Stimulated activated CD4-positive, alpha-beta T cell treated with anti-CD3 and anti-CD28 coated beads, Interleukin-1b, Interleukin-23, amount 100 ng/mL, for 4 hours (primary cell): ENCODE measurements at regions not wholly inside any gene's neighbourhood (a gene's known extent, or its start where the extent isn't known, plus 50 kb on each side); places are given as distances from the start of the nearest gene placed in this dataset.
"Not testable (repeated sequence)": the region's sequence is repeated elsewhere in the genome, so short reads cannot be mapped to it uniquely, and the experiment has no call there.

ENCODE experiments used
- DNase-seq, 2 donors: peaks; one replicate each; pipeline ENCODE4 v3.0.0-alpha.2; 2020; ENCODE audit warnings: low read depth in 2 of 2

GRCh38 chr2:4047961-4048891 is 344.9 kb downstream of the DCDC2C start:
- no peak for DNase-seq

DNA sequence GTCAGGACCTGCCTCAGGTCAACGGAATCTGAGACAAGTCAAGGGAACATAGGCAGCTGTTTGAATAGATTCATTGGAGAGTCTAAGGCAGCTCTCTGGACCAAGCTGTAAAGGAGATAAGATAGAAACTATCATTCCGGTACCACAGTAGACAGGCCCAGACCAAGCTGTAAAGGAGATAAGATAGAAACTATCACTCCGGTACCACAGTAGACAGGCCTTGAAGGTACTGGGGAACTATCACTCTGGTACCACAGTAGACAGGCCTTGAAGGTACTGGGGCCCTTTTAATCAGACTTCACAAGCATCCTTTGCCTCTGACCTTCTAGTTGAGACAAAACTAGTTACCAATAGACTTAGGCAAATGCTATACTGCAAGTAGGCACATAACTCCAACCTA is 346.1 kb downstream of the DCDC2C start:
- DNase-seq, result no peak

DNA sequence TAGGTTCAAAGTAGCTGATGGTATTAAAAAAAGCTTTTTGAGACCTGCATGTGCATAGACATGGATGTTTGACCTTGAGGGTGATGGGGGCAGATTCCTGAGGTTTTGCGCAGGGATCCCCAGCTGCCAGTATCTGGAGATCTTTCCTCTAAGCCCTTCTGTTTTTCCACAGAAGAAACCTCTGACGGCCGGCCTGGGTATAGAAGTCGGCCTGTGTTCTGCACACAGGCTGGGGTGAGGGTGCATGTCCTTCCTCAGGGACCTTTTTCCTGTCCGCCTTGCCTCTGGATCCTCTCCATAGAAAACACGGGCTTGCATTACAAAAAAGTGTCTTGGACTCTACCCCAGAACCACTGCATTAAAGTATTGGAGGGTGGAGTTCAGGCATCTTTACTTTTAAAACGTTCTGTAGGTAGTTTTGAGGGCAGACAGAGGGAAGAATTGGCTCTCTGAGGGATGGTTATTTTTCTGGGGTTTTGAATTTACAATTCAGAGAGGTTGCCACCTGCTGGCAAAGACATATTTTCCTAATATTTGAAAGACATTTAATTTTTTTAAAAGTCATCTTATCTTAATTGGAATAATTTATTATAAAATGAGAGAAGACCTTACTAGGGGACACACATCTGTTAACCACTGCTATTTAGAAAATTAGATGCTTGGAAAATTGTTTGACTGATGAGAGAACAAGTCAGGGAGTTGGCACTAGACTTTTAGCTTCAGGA is 350.6 kb downstream of the DCDC2C start:
- DNase-seq, result no peak

DNA sequence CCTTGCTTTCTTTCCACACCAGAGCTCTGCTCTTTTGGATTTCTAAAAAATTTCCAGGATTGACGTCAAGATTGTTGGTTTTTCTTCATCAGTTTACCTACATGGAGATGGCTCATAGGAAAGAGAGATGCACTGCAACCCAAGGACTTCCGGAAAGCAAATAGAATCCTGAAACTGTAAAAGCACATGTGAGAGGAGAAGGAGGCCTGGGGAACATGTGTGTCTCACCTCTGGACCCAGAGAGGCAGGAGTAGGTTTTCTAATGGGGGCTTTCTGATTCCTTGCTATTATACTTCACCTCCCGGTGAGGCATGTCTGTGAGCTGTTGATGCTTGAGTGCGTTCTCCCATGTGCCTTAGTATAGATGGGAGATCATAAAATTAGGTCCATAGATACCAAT is 362.8 kb downstream of the DCDC2C start:
- DNase-seq, result no peak

DNA sequence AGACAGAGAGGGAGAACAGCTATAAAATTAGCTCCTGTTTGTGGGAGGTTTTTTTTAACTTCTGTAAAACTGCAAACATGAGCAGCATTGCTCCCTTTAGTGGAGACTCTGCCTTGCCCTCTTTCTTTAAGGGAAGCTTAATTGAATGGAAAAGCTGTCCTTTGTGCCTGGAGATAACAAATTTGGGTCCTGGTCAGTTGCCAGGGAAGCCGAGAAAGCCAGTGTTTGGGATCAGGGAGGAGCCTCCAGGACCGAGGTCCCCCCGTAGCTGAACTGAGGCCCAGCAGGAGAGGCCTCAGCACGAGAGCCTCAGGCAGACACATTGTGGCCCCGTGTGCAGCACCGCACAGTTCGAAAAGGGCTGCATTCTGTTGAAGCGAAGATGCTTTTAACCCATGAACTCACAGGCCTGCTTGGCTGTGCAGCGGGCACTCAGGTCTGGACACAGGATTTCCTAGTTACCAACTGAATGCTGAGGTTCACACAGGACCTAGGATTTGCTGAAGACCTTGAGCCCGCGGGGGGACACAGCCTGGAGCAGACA is 369.7 kb downstream of the DCDC2C start:
- DNase-seq, result no peak

- DNase-seq, result no peak
Measured at GRCh38 chr2:4077017-4077416, 373.6 kb downstream of the DCDC2C start.

GRCh38 chr2:4085186-4085585 is 381.8 kb downstream of the DCDC2C start:
- DNase-seq, result no peak

GRCh38 chr2:4090668-4091630 is 387.6 kb downstream of the DCDC2C start:
- DNase-seq, result no peak

DNA sequence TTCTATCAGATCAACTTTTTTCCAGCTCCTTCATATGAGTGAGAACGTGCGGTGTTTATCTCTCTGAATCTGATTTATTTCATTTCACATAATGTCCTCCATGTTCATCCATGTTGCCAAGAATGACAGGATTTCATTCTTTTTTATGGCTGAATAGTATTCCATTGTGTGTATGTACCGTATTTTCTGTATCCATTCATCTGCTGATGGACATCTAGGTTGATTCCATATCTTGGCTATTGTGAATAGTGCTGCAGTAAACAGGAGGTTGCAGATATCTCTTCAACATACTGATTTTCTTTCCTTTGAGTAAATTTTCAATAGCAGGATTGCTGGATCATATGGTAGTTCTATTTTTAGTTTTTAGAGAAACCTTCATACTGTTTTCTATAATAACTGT is 388.5 kb downstream of the DCDC2C start:
- DNase-seq, result no peak

- DNase-seq, result no peak
Measured at GRCh38 chr2:4094743-4095142, 391.4 kb downstream of the DCDC2C start.

- DNase-seq, result no peak
Measured at GRCh38 chr2:4096978-4097766, 393.8 kb downstream of the DCDC2C start.

GRCh38 chr2:4098137-4098536 is 394.8 kb downstream of the DCDC2C start:
- no peak for DNase-seq

DNA sequence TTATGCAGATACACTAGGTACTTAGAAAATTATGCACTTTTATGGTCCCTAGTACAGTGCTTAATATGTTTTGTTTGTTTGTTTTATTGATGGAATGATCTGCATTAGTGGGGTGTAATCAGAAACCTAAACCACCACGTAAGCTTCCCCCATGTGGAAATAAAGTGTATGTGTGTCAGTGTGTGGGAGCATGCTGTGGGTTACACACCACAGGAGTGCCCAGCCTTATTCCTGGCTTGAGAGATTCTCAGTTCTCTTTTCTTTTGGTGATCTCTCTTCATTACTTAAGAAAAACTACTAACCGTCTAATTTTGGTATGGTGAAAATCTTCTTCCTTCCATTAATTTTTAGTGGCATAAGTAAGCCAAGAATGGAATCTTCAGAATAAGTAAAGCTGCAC is 398.6 kb downstream of the DCDC2C start:
- no peak for DNase-seq

- no peak for DNase-seq
Measured at GRCh38 chr2:4107179-4107578, 403.8 kb downstream of the DCDC2C start.

DNA sequence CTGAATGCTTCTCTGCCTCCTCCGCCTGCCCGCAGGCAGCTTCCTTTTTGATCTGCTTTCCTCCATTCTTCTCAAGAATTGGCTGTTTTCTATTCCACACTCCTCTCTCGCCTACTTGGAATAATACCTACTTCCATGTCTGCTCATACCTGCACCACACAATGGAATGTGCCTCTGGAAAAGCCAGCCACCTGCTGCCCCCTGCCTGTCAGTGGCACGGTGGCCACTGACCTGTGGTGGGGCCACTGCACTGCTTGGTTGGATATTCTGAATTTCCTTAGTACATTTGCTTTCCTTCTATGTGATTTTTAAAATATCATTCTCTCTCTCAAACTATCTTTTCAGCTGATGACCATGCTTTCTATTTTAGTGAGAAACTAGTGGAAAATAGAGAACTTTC is 406.9 kb downstream of the DCDC2C start:
- DNase-seq, result no peak

- DNase-seq, result not testable (repeated sequence)
Measured at GRCh38 chr2:4115435-4115834, 412.1 kb downstream of the DCDC2C start.

- DNase-seq, result no peak
Measured at GRCh38 chr2:4122726-4123125, 419.4 kb downstream of the DCDC2C start.

DNA sequence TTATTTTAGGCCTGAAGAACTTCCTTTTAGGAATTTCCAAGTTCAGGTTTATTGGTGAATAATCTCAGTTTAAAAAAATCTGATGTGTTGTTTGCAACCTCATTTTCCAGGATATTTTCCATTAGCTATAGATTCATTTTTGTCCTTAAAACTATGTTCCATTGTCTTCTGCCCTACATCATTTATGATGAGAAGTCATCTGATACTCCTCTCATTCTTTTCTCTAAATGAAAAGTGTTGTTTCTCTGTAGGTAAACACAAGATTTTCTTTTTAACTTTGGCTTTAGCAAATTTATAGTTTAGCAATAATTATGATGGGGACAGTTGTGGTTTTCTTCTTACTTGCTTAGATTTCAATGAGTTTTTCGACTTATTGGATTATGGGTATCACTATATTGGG is 427.3 kb downstream of the DCDC2C start:
- DNase-seq, result no peak

- DNase-seq, result no peak
Measured at GRCh38 chr2:4134551-4135550, 431.5 kb downstream of the DCDC2C start.

- no peak for DNase-seq
Measured at GRCh38 chr2:4135765-4136164, 432.4 kb downstream of the DCDC2C start.
